ENCODE measurements at regions not wholly inside any gene's neighbourhood (a gene's known extent, or its start where the extent isn't known, plus 50 kb on each side); places are given as distances from the start of the nearest gene placed in this dataset.

GRCh38 chr2:145086910-145087309, 567.0 kb upstream of the ZEB2 start:
- Histone ChIP-seq H3K27me3 (ENCODE audit: control insufficient read depth, insufficient read depth, low read length) (no peaks in the 10 kb centered on the region), H3K36me3 (ENCODE audit: control insufficient read depth, insufficient read depth, low read length) (no peaks in the 10 kb centered on the region), H3K4me3 (ENCODE audit: low read depth, low read length) (no peak overlapping the region)
- TF ChIP-seq, protein P1, sequence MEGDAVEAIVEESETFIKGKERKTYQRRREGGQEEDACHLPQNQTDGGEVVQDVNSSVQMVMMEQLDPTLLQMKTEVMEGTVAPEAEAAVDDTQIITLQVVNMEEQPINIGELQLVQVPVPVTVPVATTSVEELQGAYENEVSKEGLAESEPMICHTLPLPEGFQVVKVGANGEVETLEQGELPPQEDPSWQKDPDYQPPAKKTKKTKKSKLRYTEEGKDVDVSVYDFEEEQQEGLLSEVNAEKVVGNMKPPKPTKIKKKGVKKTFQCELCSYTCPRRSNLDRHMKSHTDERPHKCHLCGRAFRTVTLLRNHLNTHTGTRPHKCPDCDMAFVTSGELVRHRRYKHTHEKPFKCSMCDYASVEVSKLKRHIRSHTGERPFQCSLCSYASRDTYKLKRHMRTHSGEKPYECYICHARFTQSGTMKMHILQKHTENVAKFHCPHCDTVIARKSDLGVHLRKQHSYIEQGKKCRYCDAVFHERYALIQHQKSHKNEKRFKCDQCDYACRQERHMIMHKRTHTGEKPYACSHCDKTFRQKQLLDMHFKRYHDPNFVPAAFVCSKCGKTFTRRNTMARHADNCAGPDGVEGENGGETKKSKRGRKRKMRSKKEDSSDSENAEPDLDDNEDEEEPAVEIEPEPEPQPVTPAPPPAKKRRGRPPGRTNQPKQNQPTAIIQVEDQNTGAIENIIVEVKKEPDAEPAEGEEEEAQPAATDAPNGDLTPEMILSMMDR (IDR thresholded peaks at IDR 0.05; ENCODE audit: insufficient read depth, low read length, severe bottlenecking), result no peak
- FAIRE-seq, result no peak
- no peak for DNase-seq (ENCODE audit: low read depth)

DNA sequence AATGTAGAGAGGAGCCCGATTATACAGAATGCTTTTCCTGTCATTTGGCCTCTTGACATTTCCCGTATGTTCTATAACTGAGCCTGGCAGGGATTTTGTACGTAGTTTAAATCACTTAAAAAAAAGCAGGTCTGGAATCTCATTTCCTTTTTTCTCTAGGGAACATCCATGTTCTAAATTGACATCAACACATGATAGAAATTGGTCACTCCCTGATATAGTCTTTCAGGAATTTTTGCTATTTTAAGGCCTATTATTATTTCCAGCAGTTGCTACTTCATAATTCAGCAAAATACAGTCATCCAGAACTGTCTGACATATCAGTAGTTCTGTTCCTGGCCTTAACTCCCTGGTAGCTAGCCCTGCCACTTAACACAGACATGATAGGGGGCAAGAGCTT, 565.7 kb upstream of the ZEB2 start:
- Histone ChIP-seq H3K4me3 (ENCODE audit: low read depth, low read length) (no peak overlapping the region), H3K27me3 (ENCODE audit: control insufficient read depth, insufficient read depth, low read length) (no peaks in the 10 kb centered on the region), H3K36me3 (ENCODE audit: control insufficient read depth, insufficient read depth, low read length) (no peaks in the 10 kb centered on the region)
- FAIRE-seq (no peak), DNase-seq (ENCODE audit: low read depth) (no peak)
- TF ChIP-seq, protein P1 (IDR thresholded peaks at IDR 0.05; ENCODE audit: insufficient read depth, low read length, severe bottlenecking), result no peak

DNA sequence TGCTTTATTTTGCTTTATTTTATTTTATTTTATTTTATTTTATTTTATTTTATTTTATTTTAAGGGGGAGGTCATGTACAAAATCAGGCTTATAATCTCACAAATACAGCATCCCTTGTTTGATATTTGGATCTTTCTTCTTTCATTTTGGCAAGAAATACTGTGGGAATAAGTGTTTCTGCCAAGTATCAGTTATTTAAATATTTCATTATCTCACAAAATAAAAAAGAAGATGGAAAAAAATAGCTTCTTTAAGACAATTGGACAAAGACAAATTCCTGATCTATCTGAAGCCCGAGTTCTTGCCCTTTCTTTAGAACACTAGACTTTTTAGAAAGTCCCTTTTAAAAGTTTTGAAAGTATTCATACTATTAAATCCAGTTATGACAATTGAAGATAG, 560.5 kb upstream of the ZEB2 start:
- TF ChIP-seq, protein P1 (IDR thresholded peaks at IDR 0.05; ENCODE audit: insufficient read depth, low read length, severe bottlenecking), result no peak
- no peaks in the 10 kb centered on the region for H3K27me3 ChIP-seq (ENCODE audit: control insufficient read depth, insufficient read depth, low read length)
- H3K4me3 ChIP-seq (ENCODE audit: low read depth, low read length), result no peak overlapping the region
- FAIRE-seq, result no peak
- DNase-seq (ENCODE audit: low read depth), result no peak
- H3K36me3 ChIP-seq (ENCODE audit: control insufficient read depth, insufficient read depth, low read length), result no peaks in the 10 kb centered on the region

DNA sequence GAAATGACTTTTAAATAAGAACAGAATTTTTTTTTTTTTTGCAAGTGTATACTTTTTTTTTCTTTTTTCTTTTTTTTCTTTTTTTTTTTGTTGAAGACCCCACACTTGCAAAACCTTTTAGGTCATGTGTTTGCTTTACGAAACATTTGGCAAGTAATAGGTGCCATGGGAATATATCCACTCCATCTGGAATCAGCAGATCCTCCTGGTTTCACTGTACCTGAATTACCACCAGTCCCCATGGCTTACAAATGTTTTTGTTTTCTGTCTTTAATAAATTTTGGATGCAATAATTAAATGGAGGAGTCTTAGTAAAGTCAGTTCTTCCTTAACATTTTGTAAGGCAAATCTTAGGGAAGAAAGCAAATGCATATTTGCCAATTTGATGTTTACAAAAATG, 559.7 kb upstream of the ZEB2 start:
- no peaks in the 10 kb centered on the region for H3K27me3 ChIP-seq (ENCODE audit: control insufficient read depth, insufficient read depth, low read length)
- no peaks in the 10 kb centered on the region for H3K36me3 ChIP-seq (ENCODE audit: control insufficient read depth, insufficient read depth, low read length)
- DNase-seq (ENCODE audit: low read depth), result no peak
- FAIRE-seq, result no peak
- no peak overlapping the region for H3K4me3 ChIP-seq (ENCODE audit: low read depth, low read length)
- TF ChIP-seq, protein P1 (IDR thresholded peaks at IDR 0.05; ENCODE audit: insufficient read depth, low read length, severe bottlenecking), result no peak

DNA sequence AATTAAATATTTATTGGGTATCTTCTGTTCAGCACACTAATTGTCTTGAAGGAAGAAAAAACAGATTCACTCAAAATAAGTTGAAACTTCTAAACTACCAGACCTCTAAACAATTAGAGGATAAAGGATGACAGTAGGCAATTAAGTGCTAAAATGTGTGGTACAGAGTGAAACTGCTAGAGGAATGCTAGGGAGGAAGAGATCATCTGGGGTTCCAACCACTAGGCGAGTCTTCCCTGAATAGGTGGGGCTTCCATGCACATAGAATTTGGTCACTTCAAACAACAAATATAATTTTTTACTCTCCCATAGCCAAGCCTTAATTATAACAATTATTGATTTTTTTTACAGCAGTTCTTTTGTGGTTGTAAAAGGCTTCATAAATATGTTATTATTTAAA, 559.0 kb upstream of the ZEB2 start:
- H3K27me3 ChIP-seq (ENCODE audit: control insufficient read depth, insufficient read depth, low read length), result no peaks in the 10 kb centered on the region
- DNase-seq (ENCODE audit: low read depth) (no peak), FAIRE-seq (no peak)
- TF ChIP-seq, protein P1 (IDR thresholded peaks at IDR 0.05; ENCODE audit: insufficient read depth, low read length, severe bottlenecking), result no peak
- no peak overlapping the region for H3K4me3 ChIP-seq (ENCODE audit: low read depth, low read length)
- no peaks in the 10 kb centered on the region for H3K36me3 ChIP-seq (ENCODE audit: control insufficient read depth, insufficient read depth, low read length)

- Histone ChIP-seq H3K27me3 (ENCODE audit: control insufficient read depth, insufficient read depth, low read length) (no peaks in the 10 kb centered on the region), H3K36me3 (ENCODE audit: control insufficient read depth, insufficient read depth, low read length) (no peaks in the 10 kb centered on the region), H3K4me3 (ENCODE audit: low read depth, low read length) (no peak overlapping the region)
- TF ChIP-seq, protein P1 (IDR thresholded peaks at IDR 0.05; ENCODE audit: insufficient read depth, low read length, severe bottlenecking), result no peak
- FAIRE-seq (no peak), DNase-seq (ENCODE audit: low read depth) (no peak)
These were observed 556.2 kb upstream of the ZEB2 start for GRCh38 chr2:145076085-145076484.

Data from bronchial epithelial cell (primary cell).